ENCODE measurements at regions not wholly inside any gene's neighbourhood (a gene's known extent, or its start where the extent isn't known, plus 50 kb on each side); places are given as distances from the start of the nearest gene placed in this dataset.
A peak's percentile ranks its signal among the peaks of the same experiment; 100 is the strongest.

GRCh38 chr7:17184805-17185689, 113.4 kb upstream of the AHR start:
- no peak for DNase-seq

DNA sequence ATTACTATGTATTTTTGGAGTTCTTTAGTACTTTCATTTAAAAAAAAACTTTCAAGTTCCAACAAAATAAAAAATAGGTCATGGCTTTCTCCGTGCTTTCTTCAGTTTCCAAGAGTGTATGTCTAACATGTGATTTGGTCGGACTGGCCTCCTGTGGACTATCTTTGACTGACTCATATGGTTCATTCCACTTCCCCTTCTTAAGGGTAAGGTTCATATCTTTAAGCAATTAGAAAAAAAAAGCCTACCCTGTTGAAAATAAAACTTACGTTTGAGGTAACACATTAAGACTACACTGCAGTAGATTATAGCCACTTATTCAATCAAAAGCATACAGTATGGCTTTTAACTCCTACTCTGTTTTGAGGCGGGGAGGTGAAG, 112.8 kb upstream of the AHR start:
- DNase-seq: no peak

GRCh38 chr7:17186745-17187530, 111.5 kb upstream of the AHR start:
- no peak for DNase-seq

- DNase-seq: no peak
These were observed 103.8 kb upstream of the AHR start for GRCh38 chr7:17194656-17195055.

DNA sequence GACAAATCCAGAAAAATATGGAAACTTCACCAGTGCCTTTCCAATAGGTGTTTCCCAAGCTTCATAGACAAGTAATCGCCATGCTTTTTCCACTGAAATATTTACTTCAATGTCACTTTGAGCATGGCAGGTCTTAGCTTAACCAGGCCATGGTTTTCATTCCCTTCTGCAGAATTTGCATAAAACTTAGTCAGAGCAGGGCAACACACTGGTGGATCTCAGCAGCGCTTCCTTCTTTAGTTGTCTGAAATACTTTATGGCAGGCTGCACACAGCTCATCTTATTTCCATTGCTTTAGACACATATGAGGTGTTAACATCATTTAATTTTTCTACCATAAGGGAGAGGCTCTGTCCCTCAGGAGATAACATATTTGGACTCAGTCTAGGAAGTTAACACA, 102.9 kb upstream of the AHR start:
- no peak for DNase-seq

DNA sequence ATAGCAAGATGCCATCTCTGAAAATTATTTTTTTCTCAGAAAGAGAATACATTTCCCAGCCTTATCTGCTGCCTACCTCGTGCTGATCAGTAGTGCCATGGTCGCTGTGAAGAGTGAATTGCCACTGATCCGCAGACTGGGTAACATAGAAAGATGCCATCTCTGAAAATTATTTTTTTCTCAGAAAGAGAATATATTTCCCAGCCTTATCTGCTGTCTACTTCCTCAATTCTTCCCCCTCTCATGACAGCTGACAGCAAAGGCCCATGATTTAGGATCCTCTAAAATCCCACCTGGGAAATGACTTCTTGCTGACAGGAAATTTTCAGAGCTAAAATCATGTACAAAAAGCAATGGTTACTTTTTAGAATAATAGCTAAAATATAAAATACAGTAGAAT, 92.5 kb upstream of the AHR start:
- DNase-seq: no peak

GRCh38 chr7:17206349-17206905, 92.0 kb upstream of the AHR start:
- DNase-seq: no peak

- no peak for DNase-seq
These were observed 91.2 kb upstream of the AHR start for GRCh38 chr7:17207220-17207619.

DNA sequence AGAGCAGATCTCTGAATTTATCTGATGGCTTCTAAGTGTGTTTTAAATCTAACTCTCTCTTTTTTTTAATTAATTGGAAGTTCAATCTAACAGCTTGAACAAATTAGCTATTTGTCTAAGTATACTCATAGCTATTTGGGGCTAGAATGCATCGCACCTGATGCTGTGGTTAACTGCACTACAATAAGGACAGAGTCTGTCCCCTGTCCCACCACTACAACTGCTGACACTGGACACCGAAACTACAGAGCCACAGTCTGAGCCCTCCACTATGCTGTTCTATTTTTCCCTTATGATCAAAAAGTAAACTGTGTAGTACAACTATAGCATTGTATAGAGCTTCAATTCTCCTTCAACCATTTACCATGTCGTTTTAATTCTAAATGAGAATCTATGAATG, 89.4 kb upstream of the AHR start:
- DNase-seq: no peak

DNA sequence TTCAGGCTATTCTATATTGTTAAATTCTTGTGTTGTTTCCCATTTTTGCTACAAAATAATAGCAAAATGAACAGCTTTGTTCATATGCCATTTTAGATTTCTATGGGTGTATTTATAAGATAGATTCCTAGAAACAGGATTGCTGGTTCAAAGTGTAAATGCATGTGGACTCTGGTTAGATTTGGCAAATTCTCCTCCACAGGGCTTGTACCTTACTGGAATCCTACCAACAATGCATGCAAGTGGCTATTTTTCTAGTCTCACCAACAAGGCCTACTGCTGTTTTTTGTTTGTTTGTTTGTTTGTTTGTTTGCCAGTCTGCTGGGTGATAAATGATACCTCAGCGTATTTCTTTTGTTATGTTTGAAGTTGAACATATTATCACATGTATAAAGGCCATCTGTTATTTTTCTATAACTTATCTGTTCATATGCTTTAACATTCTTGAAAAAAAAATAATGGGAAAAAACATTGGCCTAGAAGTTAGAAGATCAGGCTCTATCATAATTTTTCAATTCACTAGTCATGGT, 87.1 kb upstream of the AHR start:
- no peak for DNase-seq

GRCh38 chr7:17212188-17212587, 86.3 kb upstream of the AHR start:
- DNase-seq: no peak

DNA sequence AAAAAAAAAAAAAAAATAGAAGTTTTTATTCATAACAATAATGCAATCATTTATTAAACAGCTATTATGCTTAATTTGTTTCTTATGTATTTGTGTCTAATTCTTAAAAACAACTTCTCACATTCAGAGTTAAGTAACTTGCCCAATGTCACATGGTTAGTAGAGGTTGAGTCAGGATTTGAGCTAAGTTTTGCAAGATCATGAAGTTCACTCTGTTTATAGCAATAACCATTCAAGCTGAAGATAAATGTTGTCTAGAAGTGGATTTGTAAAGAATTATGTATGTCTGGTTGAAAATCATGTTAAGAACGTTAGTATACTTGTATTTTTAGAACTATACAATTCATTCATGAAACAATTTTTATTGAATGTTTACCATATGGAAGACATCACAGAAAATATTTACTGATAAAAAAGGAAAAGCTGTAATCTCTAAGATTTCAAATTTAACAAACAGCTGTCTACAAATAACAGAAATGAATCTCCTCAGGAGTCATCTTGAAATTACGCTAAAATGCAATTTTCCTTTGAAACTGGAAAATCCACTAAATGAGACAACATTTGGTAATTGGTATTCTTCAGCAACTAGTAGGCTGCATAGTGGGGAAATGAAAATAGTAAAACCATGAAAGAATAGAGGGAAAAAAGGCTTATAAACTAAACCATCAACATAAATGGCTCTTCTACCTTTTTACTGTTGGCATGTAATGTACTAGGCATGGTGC, 70.5 kb upstream of the AHR start:
- DNase-seq: no peak

DNA sequence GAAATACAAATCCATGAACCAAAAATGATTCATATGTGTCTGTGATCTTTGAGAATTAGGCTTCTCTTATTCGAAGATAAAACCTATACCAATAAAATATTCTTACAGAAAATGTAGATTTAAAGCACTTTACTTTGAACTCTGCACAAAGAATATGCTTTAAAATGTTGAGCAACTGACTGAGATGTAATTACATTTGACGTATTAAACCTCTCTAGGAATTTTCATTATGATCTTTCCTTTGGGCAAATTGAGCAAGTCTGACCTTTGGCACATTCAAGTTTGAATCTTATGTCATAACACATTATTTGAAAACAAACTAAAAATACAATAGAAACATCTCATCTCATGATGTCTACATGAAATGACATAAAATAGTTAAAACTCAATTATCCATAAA, 69.2 kb upstream of the AHR start:
- no peak for DNase-seq

DNA sequence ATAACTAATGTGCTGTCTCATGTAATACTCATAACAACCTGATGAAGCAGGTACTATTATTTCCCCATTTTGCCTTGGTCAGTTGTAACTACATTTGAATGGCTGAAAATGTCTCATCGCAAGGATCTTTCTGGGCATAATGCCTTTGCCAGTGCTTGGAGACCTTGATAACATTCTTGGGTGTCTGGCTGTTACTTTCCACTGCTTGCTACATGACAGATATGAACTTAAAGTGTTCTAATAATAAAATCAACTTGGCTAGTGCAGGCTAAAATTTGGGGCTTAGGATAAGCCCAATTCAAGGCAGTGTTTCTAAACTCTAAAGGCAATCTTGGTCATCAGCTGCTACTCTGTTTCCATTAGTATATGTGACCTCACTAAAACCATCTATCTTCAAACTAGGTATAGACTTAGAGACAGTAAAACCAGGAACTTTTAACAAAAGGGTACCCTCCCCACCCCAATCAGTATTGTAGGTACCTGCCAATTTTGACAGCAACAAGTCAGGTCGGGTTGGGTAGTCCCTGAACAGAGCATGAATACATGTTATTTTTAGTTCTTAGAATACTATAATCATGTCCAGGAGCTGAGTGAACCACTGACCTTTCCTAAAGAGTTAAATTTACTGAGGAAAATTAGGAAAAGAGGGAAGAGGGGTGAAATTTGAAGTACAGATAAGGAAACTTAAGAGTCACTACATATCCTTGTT, 68.2 kb upstream of the AHR start:
- DNase-seq: no peak

DNA sequence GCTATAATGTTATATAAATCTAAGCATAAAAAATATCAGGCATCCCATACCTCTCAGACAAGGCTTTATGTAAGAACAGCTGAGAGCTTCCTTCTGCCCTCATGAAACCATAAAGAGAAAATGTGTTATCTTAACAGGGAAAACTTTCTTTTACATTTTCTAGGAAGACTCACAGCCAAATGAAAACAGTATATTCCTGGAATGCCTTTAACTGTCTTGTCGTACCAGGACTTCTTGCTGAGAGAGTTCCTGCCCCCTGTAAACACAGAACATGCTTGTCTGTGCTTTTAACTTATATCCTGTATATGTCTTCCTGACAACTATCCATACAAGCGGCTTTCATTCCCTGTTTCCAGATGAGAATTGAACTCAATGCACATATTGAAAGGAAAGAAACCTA, 64.8 kb upstream of the AHR start:
- no peak for DNase-seq

DNA sequence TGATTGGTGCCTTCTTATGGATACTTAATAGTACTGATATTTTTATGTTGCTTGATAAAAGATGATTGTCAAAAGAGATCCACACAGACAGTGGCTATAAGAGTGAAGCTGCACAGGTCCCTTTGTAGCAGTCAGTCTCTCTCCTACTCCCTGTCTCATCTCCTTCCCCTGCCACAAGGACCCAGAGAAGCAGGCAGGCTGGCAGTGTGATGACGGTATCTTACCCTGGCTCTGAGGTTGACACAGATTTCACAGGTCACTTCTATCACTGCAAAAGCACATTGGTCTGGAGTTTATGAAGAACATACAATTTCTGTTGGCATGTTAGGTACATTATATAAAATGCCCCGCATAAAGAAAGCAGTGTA, 64.4 kb upstream of the AHR start:
- DNase-seq: peak; percentile 31

DNA sequence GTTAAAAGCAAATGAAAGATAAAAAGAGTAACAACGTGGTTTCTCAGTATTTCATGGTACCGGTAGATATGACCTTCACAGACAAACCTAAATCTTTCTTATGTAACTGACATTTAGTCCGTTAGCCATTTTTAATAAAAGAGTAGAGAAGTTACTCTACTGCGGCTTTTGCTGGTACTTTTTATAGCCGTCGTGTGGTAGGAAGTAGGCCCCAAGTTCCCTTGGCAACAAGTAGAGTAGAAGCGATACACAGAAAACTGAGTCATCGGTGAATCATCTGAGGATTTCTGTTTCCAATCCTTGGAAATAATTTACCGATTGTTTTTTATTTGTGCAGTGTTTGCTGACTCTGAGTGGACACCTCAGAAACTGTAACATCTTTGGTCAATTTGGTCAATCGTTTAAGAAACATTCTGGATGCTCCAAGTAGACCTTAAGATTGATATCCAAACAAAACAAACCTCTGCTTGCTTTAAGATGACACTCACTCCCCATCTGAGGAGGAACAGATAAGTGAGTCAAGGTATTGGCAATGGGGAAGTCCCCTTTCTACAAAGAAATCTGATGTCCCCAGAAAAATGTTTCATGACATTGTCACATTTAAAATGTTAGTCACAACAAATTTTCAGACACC, 63.9 kb upstream of the AHR start:
- peak; percentile 65 for DNase-seq

GRCh38 chr7:17236171-17236570, 62.3 kb upstream of the AHR start:
- DNase-seq: no peak

DNA sequence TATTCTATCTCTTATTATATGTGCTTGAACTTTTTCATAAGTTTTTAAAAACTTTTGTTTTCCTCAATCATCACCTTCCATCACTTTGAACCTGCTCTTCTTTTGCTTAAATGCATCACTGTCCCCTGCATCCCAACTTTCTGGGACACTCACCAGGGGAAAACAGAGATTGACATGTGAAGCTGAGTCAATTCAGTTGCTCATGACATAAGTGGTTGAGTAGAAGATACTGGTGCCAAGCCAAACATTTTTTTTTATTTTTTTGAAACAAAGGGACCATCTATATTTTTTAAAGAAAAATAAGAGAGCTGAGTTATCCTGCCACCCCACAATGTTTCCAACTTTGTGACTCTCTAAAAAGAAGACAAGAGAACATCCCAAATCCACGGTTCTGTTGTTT, 61.8 kb upstream of the AHR start:
- DNase-seq: no peak

GRCh38 chr7:17239046-17239445, 59.4 kb upstream of the AHR start:
- DNase-seq: no peak

GRCh38 chr7:17239683-17240521, 58.5 kb upstream of the AHR start:
- DNase-seq: no peak
